KBM-7 (cell line): ENCODE measurements at regions not wholly inside any gene's neighbourhood (a gene's known extent, or its start where the extent isn't known, plus 50 kb on each side); places are given as distances from the start of the nearest gene placed in this dataset.

Experiments used
- DNase-seq: peaks from one replicate; pipeline ENCODE4 v3.0.0-alpha.2; 2015
- in situ Hi-C: fragments of 300-500 bp; cut with MboI; formaldehyde crosslinking; loops from 2 replicates; pipeline ENCODE4 v1.14.3; 2020; ENCODE audit warnings: low sequenced_read_pairs, low pct_unique_long_range_greater_than_20kb, mixed read lengths

- no peak for DNase-seq
- in situ Hi-C loops = no loop called here
These were observed 390.9 kb downstream of the LRRC70 start for GRCh38 chr5:62969409-62970120.

GRCh38 chr5:62964428-62964827 is 385.8 kb downstream of the LRRC70 start:
- in situ Hi-C loops = no loop called here

GRCh38 chr5:62960781-62961180 is 382.2 kb downstream of the LRRC70 start:
- in situ Hi-C loops = no loop called here
- DNase-seq = no peak

More at GRCh38 chr5:62964428-62964827, 385.8 kb downstream of the LRRC70 start:
- DNase-seq = no peak

- no peak for DNase-seq
These were observed 378.0 kb downstream of the LRRC70 start for GRCh38 chr5:62956597-62956996.

GRCh38 chr5:62954578-62954977 is 376.0 kb downstream of the LRRC70 start:
- no peak for DNase-seq
- in situ Hi-C loops = no loop called here

More at GRCh38 chr5:62956597-62956996, 378.0 kb downstream of the LRRC70 start:
- in situ Hi-C loops = no loop called here

GRCh38 chr5:62948301-62948700 is 369.7 kb downstream of the LRRC70 start:
- no peak for DNase-seq
- in situ Hi-C loops = no loop called here

GRCh38 chr5:62942384-62942783 is 363.8 kb downstream of the LRRC70 start:
- DNase-seq = no peak
- in situ Hi-C loops = no loop called here

GRCh38 chr5:62938927-62939326 is 360.3 kb downstream of the LRRC70 start:
- in situ Hi-C loops = no loop called here
- DNase-seq = no peak

- in situ Hi-C loops = no loop called here
- no peak for DNase-seq
These were observed 359.3 kb downstream of the LRRC70 start for GRCh38 chr5:62937661-62938558.

- no peak for DNase-seq
- in situ Hi-C loops = no loop called here
These were observed 357.0 kb downstream of the LRRC70 start for GRCh38 chr5:62935660-62936059.

- no peak for DNase-seq
- in situ Hi-C loops = no loop called here
These were observed 355.7 kb downstream of the LRRC70 start for GRCh38 chr5:62934319-62934718.

GRCh38 chr5:62933261-62933660 is 354.6 kb downstream of the LRRC70 start:
- in situ Hi-C loops = no loop called here
- DNase-seq = no peak

GRCh38 chr5:62931153-62931950 is 352.7 kb downstream of the LRRC70 start:
- DNase-seq = no peak
- in situ Hi-C loops = no loop called here

- no peak for DNase-seq
- in situ Hi-C loops = no loop called here
These were observed 343.6 kb downstream of the LRRC70 start for GRCh38 chr5:62922191-62922590.

GRCh38 chr5:62920856-62921255 is 342.2 kb downstream of the LRRC70 start:
- in situ Hi-C loops = no loop called here
- no peak for DNase-seq

- no peak for DNase-seq
- in situ Hi-C loops = no loop called here
These were observed 330.7 kb downstream of the LRRC70 start for GRCh38 chr5:62909326-62909725.

GRCh38 chr5:62902126-62902525 is 323.5 kb downstream of the LRRC70 start:
- DNase-seq = no peak
- in situ Hi-C loops = no loop called here

- in situ Hi-C loops = no loop called here
- DNase-seq = no peak
These were observed 322.4 kb downstream of the LRRC70 start for GRCh38 chr5:62900976-62901375.

GRCh38 chr5:62896121-62896893 is 317.7 kb downstream of the LRRC70 start:
- in situ Hi-C loops = no loop called here
- DNase-seq = no peak
